ENCODE measurements at regions not wholly inside any gene's neighbourhood (a gene's known extent, or its start where the extent isn't known, plus 50 kb on each side); places are given as distances from the start of the nearest gene placed in this dataset.

DNA sequence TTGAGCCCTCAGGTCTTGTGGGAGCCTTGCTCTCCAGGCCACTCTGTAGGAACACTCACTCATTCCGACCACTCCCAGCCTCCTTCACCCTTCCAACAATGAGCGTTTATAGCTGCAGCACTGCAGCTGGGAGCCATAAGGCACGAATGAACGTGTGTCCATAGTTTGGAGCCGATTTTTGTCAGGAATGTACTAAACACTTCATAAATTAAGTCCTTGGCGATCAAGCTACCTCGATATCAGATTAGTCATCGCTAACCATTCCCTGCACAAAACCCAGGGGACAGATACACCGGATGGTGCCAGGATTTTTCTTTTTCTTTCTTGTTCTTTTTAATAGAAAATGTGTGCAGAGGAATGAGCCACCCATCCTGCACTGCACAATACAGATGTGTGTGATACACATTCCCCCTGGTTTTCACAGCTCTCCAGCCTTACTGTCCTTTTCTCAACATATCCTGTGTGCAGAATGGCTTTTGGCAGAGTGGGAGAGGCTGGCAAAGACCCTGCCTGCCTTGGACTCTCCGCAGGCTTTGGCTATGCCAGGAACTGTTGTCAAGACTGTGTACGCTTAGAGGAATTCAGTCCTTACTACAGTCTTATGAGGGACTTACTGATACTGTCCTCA is 68.4 kb upstream of the ELAC2 start:
- no peaks in the 10 kb centered on the region for H3K36me3 ChIP-seq
- no peak for DNase-seq
- intact Hi-C loops (cut with DNase I): no loop called here
- TF ChIP-seq, protein P1, sequence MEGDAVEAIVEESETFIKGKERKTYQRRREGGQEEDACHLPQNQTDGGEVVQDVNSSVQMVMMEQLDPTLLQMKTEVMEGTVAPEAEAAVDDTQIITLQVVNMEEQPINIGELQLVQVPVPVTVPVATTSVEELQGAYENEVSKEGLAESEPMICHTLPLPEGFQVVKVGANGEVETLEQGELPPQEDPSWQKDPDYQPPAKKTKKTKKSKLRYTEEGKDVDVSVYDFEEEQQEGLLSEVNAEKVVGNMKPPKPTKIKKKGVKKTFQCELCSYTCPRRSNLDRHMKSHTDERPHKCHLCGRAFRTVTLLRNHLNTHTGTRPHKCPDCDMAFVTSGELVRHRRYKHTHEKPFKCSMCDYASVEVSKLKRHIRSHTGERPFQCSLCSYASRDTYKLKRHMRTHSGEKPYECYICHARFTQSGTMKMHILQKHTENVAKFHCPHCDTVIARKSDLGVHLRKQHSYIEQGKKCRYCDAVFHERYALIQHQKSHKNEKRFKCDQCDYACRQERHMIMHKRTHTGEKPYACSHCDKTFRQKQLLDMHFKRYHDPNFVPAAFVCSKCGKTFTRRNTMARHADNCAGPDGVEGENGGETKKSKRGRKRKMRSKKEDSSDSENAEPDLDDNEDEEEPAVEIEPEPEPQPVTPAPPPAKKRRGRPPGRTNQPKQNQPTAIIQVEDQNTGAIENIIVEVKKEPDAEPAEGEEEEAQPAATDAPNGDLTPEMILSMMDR (IDR thresholded peaks at IDR 0.05): no peak
- H3K4me1 ChIP-seq: no peaks in the 10 kb centered on the region
- H3K9me3 ChIP-seq: no peaks in the 10 kb centered on the region
- ATAC-seq: peak; percentile 57
- H3K27me3 ChIP-seq: no peaks in the 10 kb centered on the region
- H3K4me3 ChIP-seq: no peak overlapping the region
- H3K27ac ChIP-seq: no peak overlapping the region

DNA sequence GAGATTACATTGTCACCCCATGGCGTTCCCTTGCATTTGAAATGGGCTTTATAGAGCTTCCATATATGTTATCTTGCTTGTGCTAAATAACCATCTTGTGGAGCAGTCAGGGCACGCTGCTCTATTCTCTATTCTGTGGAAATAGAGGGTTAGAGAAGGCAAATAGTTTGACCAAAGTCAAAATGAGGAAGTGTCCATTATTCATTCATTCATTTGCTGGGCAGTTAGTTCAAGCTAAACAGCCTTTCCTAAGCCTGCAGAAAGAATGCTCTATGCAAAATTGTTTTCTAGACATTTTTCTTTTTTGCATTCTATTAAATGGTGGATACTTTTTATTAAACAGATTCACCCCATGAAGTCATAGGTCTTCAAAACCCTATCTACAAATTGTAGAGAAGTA is 67.8 kb upstream of the ELAC2 start:
- Histone ChIP-seq H3K27ac (no peak overlapping the region), H3K4me1 (no peaks in the 10 kb centered on the region), H3K36me3 (no peaks in the 10 kb centered on the region), H3K4me3 (no peak overlapping the region), H3K9me3 (no peaks in the 10 kb centered on the region), H3K27me3 (no peaks in the 10 kb centered on the region)
- TF ChIP-seq, protein P1 (IDR thresholded peaks at IDR 0.05): no peak
- no peak for ATAC-seq
- intact Hi-C loops (cut with DNase I): no loop called here
- DNase-seq: no peak

DNA sequence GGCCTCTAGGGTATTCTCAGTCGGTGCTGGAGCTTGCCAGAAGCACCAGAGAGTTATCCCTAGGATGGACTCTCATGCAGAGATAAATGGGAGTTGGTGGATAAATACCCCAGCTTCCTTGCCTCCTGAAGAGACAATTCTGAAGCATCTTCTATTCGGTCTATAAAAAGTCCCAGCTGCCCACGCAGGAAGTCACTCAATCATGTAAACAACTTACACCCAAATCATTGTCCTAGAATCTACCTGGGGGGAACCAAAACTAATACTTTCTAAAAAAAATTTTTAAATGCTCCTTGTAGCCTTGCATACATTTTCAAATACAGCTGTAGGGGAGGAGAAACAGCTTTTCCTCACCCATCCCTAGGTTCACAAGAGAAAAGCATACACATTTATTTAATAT is 66.6 kb upstream of the ELAC2 start:
- intact Hi-C loops (cut with DNase I): no loop called here
- Histone ChIP-seq H3K4me1 (no peaks in the 10 kb centered on the region), H3K27me3 (no peaks in the 10 kb centered on the region), H3K4me3 (no peak overlapping the region), H3K9me3 (no peaks in the 10 kb centered on the region), H3K36me3 (no peaks in the 10 kb centered on the region), H3K27ac (no peak overlapping the region)
- DNase-seq (no peak), ATAC-seq (no peak)
- TF ChIP-seq, protein P1 (IDR thresholded peaks at IDR 0.05): no peak

DNA sequence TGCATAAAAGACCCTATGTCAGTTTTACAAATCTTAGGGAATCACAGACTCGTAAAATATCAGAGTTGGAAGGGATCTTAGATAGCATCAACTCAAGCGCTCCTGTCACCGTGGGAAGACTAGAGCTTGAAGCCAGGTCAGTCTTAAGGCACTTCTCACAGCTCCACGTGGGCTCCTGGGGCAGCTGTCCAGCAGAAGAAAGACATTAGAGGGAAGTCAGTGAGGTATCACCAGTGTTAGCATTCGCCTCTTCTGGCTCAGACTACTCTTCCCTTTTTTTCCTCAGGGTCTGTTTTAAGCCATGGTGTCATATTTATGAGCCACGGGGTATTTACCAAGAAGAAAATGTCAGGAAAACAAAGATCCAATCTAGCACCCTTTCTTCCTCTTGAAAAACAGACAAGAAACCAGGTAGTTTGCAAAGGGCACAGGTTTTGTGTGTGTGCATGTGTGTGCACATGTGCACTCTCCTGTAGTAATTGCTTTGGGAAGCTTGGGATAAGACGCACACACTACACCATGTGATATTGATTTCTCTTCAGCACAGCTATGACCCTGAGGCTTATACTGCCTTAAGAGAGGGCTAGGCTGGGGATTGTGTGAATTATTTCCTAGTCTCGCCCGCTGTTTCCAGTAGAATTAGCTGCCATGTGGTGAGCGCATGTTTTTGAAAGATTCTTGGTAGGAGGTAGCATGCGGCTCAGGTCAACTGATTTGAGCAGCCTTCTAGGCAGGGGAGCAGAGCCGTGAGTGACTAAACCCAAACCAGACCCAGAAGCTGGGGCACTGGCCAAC is 61.0 kb upstream of the ELAC2 start:
- Histone ChIP-seq H3K4me3 (no peak overlapping the region), H3K9me3 (no peaks in the 10 kb centered on the region), H3K36me3 (no peaks in the 10 kb centered on the region), H3K27ac (no peak overlapping the region), H3K4me1 (peaks cover 1% of the 10 kb centered on the region), H3K27me3 (no peaks in the 10 kb centered on the region)
- TF ChIP-seq, protein P1 (IDR thresholded peaks at IDR 0.05): no peak
- DNase-seq (no peak), ATAC-seq (no peak)
- intact Hi-C loops (cut with DNase I): no loop called here

DNA sequence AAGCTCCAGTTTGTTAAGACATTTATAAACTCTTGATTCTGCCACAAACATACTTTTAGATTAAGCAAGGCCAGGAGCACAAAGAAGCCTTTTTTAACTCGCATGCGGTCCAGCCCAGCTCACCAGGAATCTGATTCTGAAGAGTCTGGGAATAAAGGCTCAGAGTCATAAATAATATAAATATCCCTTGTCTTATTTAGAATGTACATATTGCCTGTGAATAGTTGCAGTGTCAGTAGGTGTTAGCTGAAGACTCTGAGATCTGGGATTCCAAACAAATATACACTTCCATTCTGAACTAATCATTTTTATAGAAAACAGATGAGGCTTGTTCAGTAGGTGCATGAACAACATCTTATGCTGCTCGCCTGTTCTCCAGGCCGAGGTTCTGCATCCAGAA is 59.1 kb upstream of the ELAC2 start:
- H3K4me3 ChIP-seq: no peak overlapping the region
- DNase-seq: no peak
- TF ChIP-seq, protein P1 (IDR thresholded peaks at IDR 0.05): no peak

More for the DNA sequence above, 59.1 kb upstream of the ELAC2 start:
- no peaks in the 10 kb centered on the region for H3K27me3 ChIP-seq
- H3K9me3 ChIP-seq: no peaks in the 10 kb centered on the region
- intact Hi-C loops (cut with DNase I): no loop called here
- H3K27ac ChIP-seq: no peak overlapping the region
- no peaks in the 10 kb centered on the region for H3K36me3 ChIP-seq
- H3K4me1 ChIP-seq: peaks cover 6% of the 10 kb centered on the region
- ATAC-seq: no peak

All from upper lobe of right lung (tissue), 1 donor.